HepG2 (cell line): ENCODE measurements at regions not wholly inside any gene's neighbourhood (a gene's known extent, or its start where the extent isn't known, plus 50 kb on each side); places are given as distances from the start of the nearest gene placed in this dataset.

Experiments
- ATAC-seq: fragments of 200-7000 bp; cut with Tn5 transposase; 3 replicates; pipeline ENCODE4 v1.9.1; 2020; ENCODE audit warnings: mild to moderate bottlenecking, moderate library complexity
- BruUV-seq: library from RNA; stranded (reverse); fragments of 400-500 nt; replicated peaks from 2 replicates; lab custom pipeline; 2021; lab: Mats Ljungman, UMichigan
- CTCF ChIA-PET: fragments of 300-600 bp; formaldehyde crosslinking; extraction: SDS; loops from one replicate; lab custom pipeline; 2021; ENCODE audit warnings: low total read pairs, inconsistent platforms, low intra/inter-chr PET ratio; lab: Yijun Ruan, JAX
- POLR2A ChIA-PET: fragments of 350-600 bp; sonication (Branson Sonifier 250); formaldehyde crosslinking; loops from one replicate; lab custom pipeline; 2020; ENCODE audit warnings: antibody characterized with exemption, inconsistent platforms; lab: Yijun Ruan, JAX
- DNase-seq: peaks from one replicate; pipeline ENCODE4 v3.0.0-alpha.2; 2015; ENCODE audit warnings: low spot score
- FAIRE-seq: peaks from 3 replicates; lab custom pipeline; 2011; peaks lifted over from hg19 to GRCh38; lab: Jason Lieb, UNC
- H2AFZ ChIP-seq: one replicate; pipeline ENCODE4 v1.6.1; 2011; ENCODE audit warnings: low read length, inconsistent platforms
- H3K27ac ChIP-seq: fragments of 300-600 bp; 3 replicates; pipeline ENCODE4 v1.8.0; 2011; ENCODE audit warnings: mixed run types, mild to moderate bottlenecking, mixed read lengths, low read length, inconsistent platforms; ENCODE audit not compliant: insufficient read depth; ENCODE audit errors: extremely low read length
- H3K27me3 ChIP-seq, 2 experiments: fragments of 200-600 bp in 1 of 2; 2 replicates in 1 of 2; 3 replicates in 1 of 2; pipeline versions ENCODE4 v1.6.0 to v1.8.0; 2011; ENCODE audit warnings: low read length in 2 of 2, mild to moderate bottlenecking in 2 of 2, moderate library complexity in 2 of 2, inconsistent platforms in 1 of 2; ENCODE audit not compliant: insufficient read depth in 2 of 2, control insufficient read depth in 1 of 2
- H3K36me3 ChIP-seq, 2 experiments: fragments of 200-600 bp in 1 of 2; replicated peaks in 1 of 2; 2 replicates in 1 of 2; 3 replicates in 1 of 2; pipeline versions ENCODE4 v1.5.1 to v1.8.0; 2011; ENCODE audit warnings: low read length in 2 of 2, inconsistent platforms in 1 of 2; ENCODE audit not compliant: insufficient read depth in 2 of 2, control insufficient read depth in 1 of 2
- H3K4me1 ChIP-seq: 2 replicates; pipeline ENCODE4 v1.5.1; 2012; ENCODE audit warnings: low read length, inconsistent platforms; ENCODE audit not compliant: insufficient read depth
- H3K4me2 ChIP-seq: 2 replicates; pipeline ENCODE4 v1.6.0; 2011; ENCODE audit warnings: low read depth, low read length, inconsistent platforms
- H3K4me3 ChIP-seq, 3 experiments: fragments of 200-600 bp in 1 of 3; sonication (generic), shearing (Covaris generic) in 1 of 3; replicated peaks in 1 of 3; 2 replicates each; pipeline ENCODE4 v1.5.1; 2011 to 2016; ENCODE audit warnings: low read length in 3 of 3, inconsistent platforms in 2 of 3, low read depth in 2 of 3, mild to moderate bottlenecking in 2 of 3, control low read depth in 1 of 3, mixed read lengths in 1 of 3; ENCODE audit not compliant: insufficient read depth in 1 of 3
- H3K79me2 ChIP-seq: one replicate; pipeline ENCODE4 v1.6.1; 2011; ENCODE audit warnings: low read length, inconsistent platforms; ENCODE audit not compliant: insufficient read depth
- H3K9ac ChIP-seq: 2 replicates; pipeline ENCODE4 v1.6.0; 2011; ENCODE audit warnings: mild to moderate bottlenecking, low read depth, low read length, inconsistent platforms; ENCODE audit not compliant: insufficient read depth
- H3K9me3 ChIP-seq: 2 replicates; pipeline ENCODE4 v1.5.1; 2012; ENCODE audit warnings: mild to moderate bottlenecking, low read length
- H4K20me1 ChIP-seq: 2 replicates; pipeline ENCODE4 v1.6.0; 2011; ENCODE audit warnings: inconsistent platforms, mild to moderate bottlenecking, low read length, moderate library complexity; ENCODE audit not compliant: insufficient read depth
- ATF7 ChIP-seq, 2 experiments: fragments of 450-650 bp in 1 of 2; sonication (generic) in 1 of 2; formaldehyde crosslinking in 1 of 2; IDR thresholded peaks; 2 replicates each; pipeline versions ENCODE4 v1.4.0 to v1.6.1; 2016 to 2020; ENCODE audit warnings: antibody characterized with exemption in 1 of 2, mild to moderate bottlenecking in 1 of 2, missing genetic modification reagents in 1 of 2
- BRCA1 ChIP-seq: sonication (generic); formaldehyde crosslinking; IDR thresholded peaks from 2 replicates; pipeline ENCODE4 v1.4.0; 2020; ENCODE audit warnings: missing genetic modification reagents
- NCOR1 ChIP-seq: fragments of 200-600 bp; sonication (generic); IDR thresholded peaks from 2 replicates; pipeline ENCODE4 v1.7.0; 2017; ENCODE audit warnings: antibody characterized with exemption, low read length, borderline replicate concordance
- SIN3A ChIP-seq: IDR thresholded peaks from 2 replicates; pipeline ENCODE4 v1.6.1; 2011; ENCODE audit warnings: low read depth, mild to moderate bottlenecking, control low read depth, low read length, borderline replicate concordance
- THYN1 ChIP-seq: sonication (generic); formaldehyde crosslinking; IDR thresholded peaks from 2 replicates; pipeline ENCODE4 v1.8.1; 2023; ENCODE audit warnings: low read depth, mild to moderate bottlenecking, moderate library complexity, missing genetic modification reagents, borderline replicate concordance
- ZFAT ChIP-seq: sonication (generic); formaldehyde crosslinking; conservative IDR thresholded peaks from 2 replicates; pipeline ENCODE4 v1.8.1; 2023; ENCODE audit warnings: missing genetic modification reagents, inconsistent platforms
- ZKSCAN5 ChIP-seq: sonication (generic); formaldehyde crosslinking; IDR thresholded peaks from 2 replicates; pipeline ENCODE4 v1.5.1; 2020; ENCODE audit warnings: mild to moderate bottlenecking, missing genetic modification reagents
- ZNF652 ChIP-seq: IDR thresholded peaks from 2 replicates; pipeline ENCODE4 v1.6.1; 2016; ENCODE audit warnings: low read depth, borderline replicate concordance
- ZNF878 ChIP-seq: sonication (generic); formaldehyde crosslinking; IDR thresholded peaks from 2 replicates; pipeline ENCODE4 v1.8.1; 2023; ENCODE audit warnings: mild to moderate bottlenecking, missing genetic modification reagents, moderate library complexity
- WGBS: methylation state at CpG from one replicate; pipeline ENCODE4 v1.1.6; 2017; ENCODE audit warnings: low lambda C conversion rate; 5-methylcytosine and 5-hydroxymethylcytosine counted together
- in situ Hi-C: cut with HindIII; loops from 2 replicates; pipeline ENCODE4 v1.10.0; 2017; ENCODE audit warnings: low pct_unique_long_range_greater_than_20kb; ENCODE audit not compliant: extremely low pct_ligation_motif_present
- intact Hi-C: fragments of 100-400 bp; cut with micrococcal nuclease; formaldehyde crosslinking; loops from one replicate; pipeline ENCODE4 v1.10.0; 2022; ENCODE audit not compliant: unreplicated experiment

- Histone ChIP-seq H3K27me3 (no peaks in the 10 kb centered on the region; a peak in 1 of 5 replicates), H3K4me2 (no peak overlapping the region), H3K9ac (no peak overlapping the region), H4K20me1 (no peaks in the 10 kb centered on the region), H3K79me2 (no peaks in the 10 kb centered on the region), H3K36me3 (no peaks in the 10 kb centered on the region), H3K9me3 (no peaks in the 10 kb centered on the region), H2AFZ (no peak overlapping the region), H3K4me3 (no peak overlapping the region), H3K4me1 (no peaks in the 10 kb centered on the region), H3K27ac (no peak overlapping the region)
- in situ Hi-C loops, result no loop called here
- TF ChIP-seq SIN3A, result no peak
- TF ChIP-seq ATF7 (IDR thresholded peaks at IDR 0.05), result 0 out of 2 replicates have a peak, but pooled peaks have one; percentile 15
- TF ChIP-seq ATF7 (CRISPR knock-in tag; IDR thresholded peaks at IDR 0.05), result no peak
- CTCF ChIA-PET, result no interaction called here
- no TSS peak for BruUV-seq
- ATAC-seq (no peak), DNase-seq (no peak), FAIRE-seq (no peak)
- POLR2A ChIA-PET, result no interaction called here
- intact Hi-C loops, result no loop called here
- under 1% methylated on average over 3 of the region's 3 CpGs for WGBS
Measured at GRCh38 chr2:122249673-122250072, 494.2 kb downstream of the TSN start.

DNA sequence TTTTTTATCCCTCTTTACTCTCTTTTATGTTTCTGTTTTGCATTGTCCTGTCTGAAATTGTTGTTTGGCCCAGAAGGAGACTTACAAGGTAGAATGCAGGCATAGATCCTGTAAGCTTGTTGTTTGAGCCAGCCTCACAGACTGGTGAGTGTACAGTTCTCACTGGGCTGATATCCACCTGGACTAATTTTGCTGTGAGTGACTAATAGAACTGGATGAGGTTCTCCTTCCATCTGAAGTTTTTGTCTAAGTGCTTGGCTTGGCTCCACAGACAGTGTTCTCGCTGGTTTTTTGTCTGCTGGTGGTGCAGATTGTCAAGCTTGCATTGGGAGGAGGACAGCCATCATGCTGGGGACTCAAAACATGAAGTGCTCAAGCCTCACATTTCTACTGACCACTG, 495.7 kb downstream of the TSN start:
- Histone ChIP-seq H4K20me1 (no peaks in the 10 kb centered on the region), H3K9ac (no peak overlapping the region), H3K9me3 (no peaks in the 10 kb centered on the region), H3K4me1 (no peaks in the 10 kb centered on the region), H3K79me2 (no peaks in the 10 kb centered on the region), H2AFZ (no peak overlapping the region), H3K4me2 (no peak overlapping the region), H3K27me3 (no peaks in the 10 kb centered on the region; a peak in 1 of 5 replicates), H3K27ac (no peak overlapping the region), H3K36me3 (no peaks in the 10 kb centered on the region), H3K4me3 (no peak overlapping the region)
- in situ Hi-C loops (no loop called here), intact Hi-C loops (no loop called here)
- FAIRE-seq, result no peak
- WGBS, result 0% methylated on average over 1 of the region's 1 CpG
- DNase-seq, result no peak
- ChIA-PET CTCF (no interaction called here), POLR2A (no interaction called here)
- no peak for ATAC-seq
- no TSS peak for BruUV-seq
- no peak for TF ChIP-seq ZNF652 (CRISPR knock-in tag)
- TF ChIP-seq NCOR1, result no peak
- TF ChIP-seq BRCA1 (CRISPR knock-in tag), result no peak
- no peak for TF ChIP-seq ZKSCAN5
- TF ChIP-seq ZFAT (CRISPR knock-in tag), result no peak
- TF ChIP-seq ZNF878 (CRISPR knock-in tag), result no peak
- TF ChIP-seq THYN1 (CRISPR knock-in tag), result no peak
- TF ChIP-seq, all 625 proteins: peak for 0
